Adrenal gland (tissue), 9 donors: ENCODE measurements at regions not wholly inside any gene's neighbourhood (a gene's known extent, or its start where the extent isn't known, plus 50 kb on each side); places are given as distances from the start of the nearest gene placed in this dataset.
A peak's percentile ranks its signal among the peaks of the same experiment; 100 is the strongest.

ENCODE experiments used
- DNase-seq, 7 donors: peaks; one replicate each; pipeline ENCODE4 v3.0.0-alpha.2; 2019 to 2020
- H3K27ac ChIP-seq, 5 donors: fragments of 200-600 bp; sonication (generic) in 4 of 5; 1 replicate in 3 of 5; 2 replicates in 2 of 5; pipeline versions ENCODE4 v1.5.1 to v1.8.0; 2016 to 2020; ENCODE audit warnings: mild to moderate bottlenecking in 1 of 5
- H3K27me3 ChIP-seq: fragments of 200-600 bp; 2 replicates; pipeline ENCODE4 v1.8.0; 2021
- H3K36me3 ChIP-seq, 2 donors: fragments of 200-600 bp; replicated peaks in 1 of 2; 1 replicate in 1 of 2; 2 replicates in 1 of 2; pipeline versions ENCODE4 v1.5.1 to v1.8.0; 2018 to 2022
- H3K4me1 ChIP-seq, 2 donors: fragments of 200-600 bp; replicated peaks in 1 of 2; 1 replicate in 1 of 2; 2 replicates in 1 of 2; pipeline versions ENCODE4 v1.5.1 to v1.8.0; 2018 to 2021
- H3K4me3 ChIP-seq, 4 donors: fragments of 200-600 bp; sonication (generic) in 3 of 4; one replicate each; pipeline ENCODE4 v1.5.1; 2016 to 2018
- H3K9me3 ChIP-seq, 3 donors: fragments of 200-600 bp; sonication (generic) in 1 of 3; replicated peaks in 1 of 3; 1 replicate in 2 of 3; 2 replicates in 1 of 3; pipeline versions ENCODE4 v1.5.1 to v1.8.0; 2016 to 2021
- CTCF ChIP-seq, 6 experiments: fragments of 450-650 bp in 4 of 6; fragments of 200-600 bp in 2 of 6; sonication (generic) in 1 of 6; IDR thresholded peaks; 1 replicate in 5 of 6; 2 replicates in 1 of 6; pipeline versions ENCODE4 v1.5.1 to v1.8.0; 2016 to 2021; ENCODE audit warnings: antibody characterized with exemption in 6 of 6, mild to moderate bottlenecking in 2 of 6, moderate library complexity in 1 of 6
- POLR2A ChIP-seq, 2 donors: fragments of 450-650 bp; IDR thresholded peaks; one replicate each; pipeline ENCODE4 v1.6.1; 2017; ENCODE audit warnings: antibody characterized with exemption in 2 of 2, mild to moderate bottlenecking in 2 of 2, moderate library complexity in 1 of 2
- WGBS, 4 donors: extraction: QIAGEN DNeasy Blood & Tissue Kit in 2 of 4; methylation state at CpG; one replicate each; pipeline versions ENCODE4 v1.1.5 to v1.1.7; 2013 to 2017; 5-methylcytosine and 5-hydroxymethylcytosine counted together
- intact Hi-C, 2 donors: fragments of 100-400 bp; cut with DNase I; formaldehyde crosslinking; loops; one replicate each; pipeline versions ENCODE4 v1.14.1 to v1.15.0; 2022 to 2023
- donor health status: healthy with polysubstance abuse.
- donor health status: Bipolar disorder and iron deficiency.
- donor health status: DM: yes; HTN: yes; CAD: no.
- donor health status: DM: no; HTN: no; CAD: no.
- donor health status: DM: no; HTN: no; CAD: no.

- Histone ChIP-seq H3K4me1 (no peaks in the 10 kb centered on the region), H3K9me3 (no peaks in the 10 kb centered on the region), H3K4me3 (no peak overlapping the region), H3K36me3 (no peaks in the 10 kb centered on the region), H3K27ac (no peak overlapping the region), H3K27me3 (peaks cover 2% of the 10 kb centered on the region)
- DNase-seq = no peak
- no peak for TF ChIP-seq POLR2A (IDR thresholded peaks at IDR 0.05)
- TF ChIP-seq CTCF (IDR thresholded peaks at IDR 0.05) = no peak
- intact Hi-C loops = no loop called here
- whole genome bisulfite sequencing, 4 donors = 80 to 88% (median 83%) methylated on average over 1 to 4 of the region's 4 CpGs
These were observed 150.8 kb downstream of the DICER1 start for GRCh38 chr14:95006479-95006878.

GRCh38 chr14:95006051-95006450 is 151.3 kb downstream of the DICER1 start:
- Histone ChIP-seq H3K27ac (no peak overlapping the region), H3K4me1 (no peaks in the 10 kb centered on the region), H3K4me3 (no peak overlapping the region), H3K27me3 (peaks cover 2% of the 10 kb centered on the region), H3K36me3 (no peaks in the 10 kb centered on the region), H3K9me3 (no peaks in the 10 kb centered on the region)
- no peak for DNase-seq
- intact Hi-C loops = no loop called here
- WGBS, 4 donors = 86 to 93% (median 92%) methylated on average over 3 of the region's 3 CpGs
- no peak for TF ChIP-seq POLR2A (IDR thresholded peaks at IDR 0.05)

GRCh38 chr14:95003099-95003960 is 154.0 kb downstream of the DICER1 start:
- Histone ChIP-seq H3K9me3 (no peaks in the 10 kb centered on the region), H3K4me3 (no peak overlapping the region), H3K4me1 (no peaks in the 10 kb centered on the region), H3K27me3 (peaks cover 2% of the 10 kb centered on the region), H3K27ac (no peak overlapping the region), H3K36me3 (no peaks in the 10 kb centered on the region)
- DNase-seq = no peak
- no peak for TF ChIP-seq POLR2A (IDR thresholded peaks at IDR 0.05)
- no peak for TF ChIP-seq CTCF (IDR thresholded peaks at IDR 0.05)
- WGBS, 4 donors = 68 to 73% (median 72%) methylated on average over 10 to 11 of the region's 11 CpGs
- intact Hi-C loops = no loop called here

GRCh38 chr14:94998685-94999084 is 158.6 kb downstream of the DICER1 start:
- Histone ChIP-seq H3K27ac (no peak overlapping the region), H3K4me1 (no peaks in the 10 kb centered on the region), H3K36me3 (no peaks in the 10 kb centered on the region), H3K27me3 (no peaks in the 10 kb centered on the region), H3K4me3 (no peak overlapping the region), H3K9me3 (no peaks in the 10 kb centered on the region)
- TF ChIP-seq POLR2A (IDR thresholded peaks at IDR 0.05) = no peak
- TF ChIP-seq CTCF (IDR thresholded peaks at IDR 0.05) = no peak
- WGBS, 4 donors = 27 to 38% (median 33%) methylated on average over 5 to 10 of the region's 10 CpGs
- peak in 2 of 7 donors; percentile 19 to 26 for DNase-seq
- intact Hi-C loops = no loop called here

GRCh38 chr14:94998110-94998509 is 159.2 kb downstream of the DICER1 start:
- TF ChIP-seq POLR2A (IDR thresholded peaks at IDR 0.05) (no peak), CTCF (IDR thresholded peaks at IDR 0.05) (no peak)
- Histone ChIP-seq H3K4me3 (no peak overlapping the region), H3K9me3 (no peaks in the 10 kb centered on the region), H3K27ac (no peak overlapping the region), H3K36me3 (no peaks in the 10 kb centered on the region), H3K27me3 (no peaks in the 10 kb centered on the region), H3K4me1 (no peaks in the 10 kb centered on the region)
- no peak for DNase-seq
- intact Hi-C loops = no loop called here
- WGBS, 4 donors = 67 to 78% (median 74%) methylated on average over 2 of the region's 2 CpGs
